SK-N-MC (cell line): ENCODE measurements at regions not wholly inside any gene's neighbourhood (a gene's known extent, or its start where the extent isn't known, plus 50 kb on each side); places are given as distances from the start of the nearest gene placed in this dataset.

Experiments
- EZH2 ChIP-seq: fragments of 200-600 bp; sonication (generic); IDR thresholded peaks from one replicate; pipeline ENCODE4 v1.6.1; 2017; ENCODE audit warnings: antibody characterized with exemption
- POLR2AphosphoS5 ChIP-seq: IDR thresholded peaks from 2 replicates; pipeline ENCODE4 v1.6.1; 2012; ENCODE audit warnings: mild to moderate bottlenecking, low read depth, low read length, borderline replicate concordance

DNA sequence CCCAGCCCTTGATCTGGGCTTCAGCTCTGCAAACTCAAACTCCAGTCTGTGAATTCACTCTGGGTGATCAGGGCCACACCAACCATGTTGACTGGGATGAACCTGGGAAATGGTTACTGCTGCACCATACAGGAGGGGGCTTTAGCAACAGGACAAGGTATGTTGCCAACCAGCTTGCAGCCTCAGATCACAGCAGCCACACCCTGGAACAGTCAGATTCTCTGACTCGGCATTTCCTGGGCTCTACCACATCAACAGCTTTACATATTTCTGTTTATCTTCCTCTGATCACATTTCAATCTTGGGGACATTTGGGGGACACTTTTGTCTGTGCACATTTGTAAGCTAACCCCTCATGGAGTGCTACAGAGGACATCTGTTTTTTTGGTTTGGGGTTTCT is 267.0 kb upstream of the NCAM1 start:
- TF ChIP-seq EZH2 (no peak), POLR2AphosphoS5 (no peak)
